Testis (tissue), 2 donors: ENCODE measurements at regions not wholly inside any gene's neighbourhood (a gene's known extent, or its start where the extent isn't known, plus 50 kb on each side); places are given as distances from the start of the nearest gene placed in this dataset.

ENCODE experiments used
- DNase-seq: peaks from one replicate; pipeline ENCODE4 v3.0.0-alpha.2; 2019
- H3K27ac ChIP-seq, 2 donors: fragments of 200-600 bp; sonication (generic); one replicate each; pipeline ENCODE4 v1.5.1; 2019
- H3K27me3 ChIP-seq: fragments of 200-600 bp; sonication (generic); one replicate; pipeline ENCODE4 v1.5.1; 2019
- H3K36me3 ChIP-seq: fragments of 200-600 bp; sonication (generic); one replicate; pipeline ENCODE4 v1.5.1; 2017; ENCODE audit warnings: low read depth; ENCODE audit errors: missing control alignments
- H3K4me1 ChIP-seq: fragments of 200-600 bp; sonication (generic); one replicate; pipeline ENCODE4 v1.5.1; 2019
- H3K4me3 ChIP-seq, 2 donors: fragments of 200-600 bp; sonication (generic); one replicate each; pipeline ENCODE4 v1.5.1; 2017 to 2019
- H3K9me3 ChIP-seq: fragments of 200-600 bp; sonication (generic); one replicate; pipeline ENCODE4 v1.5.1; 2017
- POLR2A ChIP-seq: fragments of 450-650 bp; IDR thresholded peaks from one replicate; pipeline ENCODE4 v1.6.1; 2017; ENCODE audit warnings: antibody characterized with exemption, mild to moderate bottlenecking, moderate library complexity
- WGBS, 2 donors: methylation state at CpG; one replicate each; pipeline ENCODE4 v1.1.5; 2018; 5-methylcytosine and 5-hydroxymethylcytosine counted together
- intact Hi-C: fragments of 100-400 bp; cut with DNase I; formaldehyde crosslinking; loops from one replicate; pipeline ENCODE4 v1.15.1; 2023; ENCODE audit warnings: low total_unique reads
- TF ChIP-seq, protein P1 (sequence below), 3 experiments: fragments of 450-650 bp in 2 of 3; fragments of 200-600 bp in 1 of 3; sonication (generic) in 1 of 3; IDR thresholded peaks; one replicate each; pipeline ENCODE4 v1.5.1; 2016 to 2019; ENCODE audit warnings: antibody characterized with exemption in 3 of 3, mild to moderate bottlenecking in 2 of 3, moderate library complexity in 1 of 3

GRCh38 chr1:96918406-96918805 is 196.8 kb downstream of the PTBP2 start:
- WGBS, 2 donors, result 53 to 56% methylated on average over 1 of the region's 1 CpG
- intact Hi-C loops, result no loop called here
- TF ChIP-seq POLR2A, result no peak
- TF ChIP-seq, protein P1, sequence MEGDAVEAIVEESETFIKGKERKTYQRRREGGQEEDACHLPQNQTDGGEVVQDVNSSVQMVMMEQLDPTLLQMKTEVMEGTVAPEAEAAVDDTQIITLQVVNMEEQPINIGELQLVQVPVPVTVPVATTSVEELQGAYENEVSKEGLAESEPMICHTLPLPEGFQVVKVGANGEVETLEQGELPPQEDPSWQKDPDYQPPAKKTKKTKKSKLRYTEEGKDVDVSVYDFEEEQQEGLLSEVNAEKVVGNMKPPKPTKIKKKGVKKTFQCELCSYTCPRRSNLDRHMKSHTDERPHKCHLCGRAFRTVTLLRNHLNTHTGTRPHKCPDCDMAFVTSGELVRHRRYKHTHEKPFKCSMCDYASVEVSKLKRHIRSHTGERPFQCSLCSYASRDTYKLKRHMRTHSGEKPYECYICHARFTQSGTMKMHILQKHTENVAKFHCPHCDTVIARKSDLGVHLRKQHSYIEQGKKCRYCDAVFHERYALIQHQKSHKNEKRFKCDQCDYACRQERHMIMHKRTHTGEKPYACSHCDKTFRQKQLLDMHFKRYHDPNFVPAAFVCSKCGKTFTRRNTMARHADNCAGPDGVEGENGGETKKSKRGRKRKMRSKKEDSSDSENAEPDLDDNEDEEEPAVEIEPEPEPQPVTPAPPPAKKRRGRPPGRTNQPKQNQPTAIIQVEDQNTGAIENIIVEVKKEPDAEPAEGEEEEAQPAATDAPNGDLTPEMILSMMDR (IDR thresholded peaks at IDR 0.05), result no peak
- Histone ChIP-seq H3K4me3 (no peak overlapping the region), H3K27me3 (no peaks in the 10 kb centered on the region), H3K36me3 (no peaks in the 10 kb centered on the region), H3K27ac (no peak overlapping the region), H3K9me3 (no peaks in the 10 kb centered on the region), H3K4me1 (no peaks in the 10 kb centered on the region)
- no peak for DNase-seq

DNA sequence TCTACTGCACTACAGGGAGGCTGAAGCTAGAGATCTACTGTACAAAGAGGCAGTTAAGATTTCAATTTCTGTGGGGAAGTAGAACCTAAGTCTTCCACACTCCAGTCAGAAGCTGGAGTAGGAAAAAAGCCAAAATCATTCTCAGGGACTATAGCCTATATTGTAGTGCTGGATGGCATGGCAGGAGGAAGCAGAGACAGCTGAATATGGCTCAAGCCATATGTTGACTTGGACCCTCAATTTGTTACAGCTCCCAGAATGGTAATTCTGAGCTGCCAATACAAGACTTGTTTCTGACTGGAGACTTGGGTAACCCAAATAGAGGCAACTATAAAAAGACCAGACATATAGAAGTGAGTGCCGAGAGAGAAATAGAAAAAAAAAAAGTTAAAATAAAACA is 200.6 kb downstream of the PTBP2 start:
- 92 to 97% methylated on average over 1 of the region's 1 CpG for WGBS, 2 donors
- DNase-seq, result no peak
- H3K9me3 ChIP-seq, result no peaks in the 10 kb centered on the region

GRCh38 chr1:96923753-96924152 is 202.2 kb downstream of the PTBP2 start:
- Histone ChIP-seq H3K4me1 (no peaks in the 10 kb centered on the region), H3K4me3 (no peak overlapping the region), H3K36me3 (no peaks in the 10 kb centered on the region), H3K27ac (no peak overlapping the region), H3K9me3 (no peaks in the 10 kb centered on the region), H3K27me3 (no peaks in the 10 kb centered on the region)
- WGBS, 2 donors, result 71% methylated on average over 1 of the region's 1 CpG
- TF ChIP-seq, protein P1 (IDR thresholded peaks at IDR 0.05), result no peak
- intact Hi-C loops, result no loop called here
- DNase-seq, result no peak

More for the DNA sequence above, 200.6 kb downstream of the PTBP2 start:
- no peak overlapping the region for H3K4me3 ChIP-seq
- no peaks in the 10 kb centered on the region for H3K4me1 ChIP-seq
- no peak for TF ChIP-seq POLR2A
- TF ChIP-seq, protein P1 (IDR thresholded peaks at IDR 0.05), result no peak
- H3K27ac ChIP-seq, result no peak overlapping the region
- intact Hi-C loops, result no loop called here
- no peaks in the 10 kb centered on the region for H3K27me3 ChIP-seq
- H3K36me3 ChIP-seq, result no peaks in the 10 kb centered on the region

GRCh38 chr1:96926176-96926575 is 204.6 kb downstream of the PTBP2 start:
- Histone ChIP-seq H3K4me3 (no peak overlapping the region), H3K27me3 (no peaks in the 10 kb centered on the region), H3K27ac (no peak overlapping the region), H3K4me1 (no peaks in the 10 kb centered on the region), H3K36me3 (no peaks in the 10 kb centered on the region), H3K9me3 (no peaks in the 10 kb centered on the region)
- intact Hi-C loops, result no loop called here
- no peak for TF ChIP-seq POLR2A
- TF ChIP-seq, protein P1 (IDR thresholded peaks at IDR 0.05), result no peak
- no peak for DNase-seq

GRCh38 chr1:96927125-96927524 is 205.5 kb downstream of the PTBP2 start:
- Histone ChIP-seq H3K27me3 (no peaks in the 10 kb centered on the region), H3K36me3 (no peaks in the 10 kb centered on the region), H3K4me1 (no peaks in the 10 kb centered on the region), H3K9me3 (no peaks in the 10 kb centered on the region), H3K4me3 (no peak overlapping the region), H3K27ac (no peak overlapping the region)
- 85 to 96% methylated on average over 3 of the region's 3 CpGs for WGBS, 2 donors
- intact Hi-C loops, result no loop called here
- no peak for TF ChIP-seq POLR2A
- DNase-seq, result no peak
